ELF-1 (cell line): ENCODE measurements at regions not wholly inside any gene's neighbourhood (a gene's known extent, or its start where the extent isn't known, plus 50 kb on each side); places are given as distances from the start of the nearest gene placed in this dataset.
A peak's percentile ranks its signal among the peaks of the same experiment; 100 is the strongest.

Experiments used
- DNase-seq: peaks from one replicate; pipeline ENCODE4 v3.0.0-alpha.2; 2016; ENCODE audit warnings: low read depth, low spot score

DNA sequence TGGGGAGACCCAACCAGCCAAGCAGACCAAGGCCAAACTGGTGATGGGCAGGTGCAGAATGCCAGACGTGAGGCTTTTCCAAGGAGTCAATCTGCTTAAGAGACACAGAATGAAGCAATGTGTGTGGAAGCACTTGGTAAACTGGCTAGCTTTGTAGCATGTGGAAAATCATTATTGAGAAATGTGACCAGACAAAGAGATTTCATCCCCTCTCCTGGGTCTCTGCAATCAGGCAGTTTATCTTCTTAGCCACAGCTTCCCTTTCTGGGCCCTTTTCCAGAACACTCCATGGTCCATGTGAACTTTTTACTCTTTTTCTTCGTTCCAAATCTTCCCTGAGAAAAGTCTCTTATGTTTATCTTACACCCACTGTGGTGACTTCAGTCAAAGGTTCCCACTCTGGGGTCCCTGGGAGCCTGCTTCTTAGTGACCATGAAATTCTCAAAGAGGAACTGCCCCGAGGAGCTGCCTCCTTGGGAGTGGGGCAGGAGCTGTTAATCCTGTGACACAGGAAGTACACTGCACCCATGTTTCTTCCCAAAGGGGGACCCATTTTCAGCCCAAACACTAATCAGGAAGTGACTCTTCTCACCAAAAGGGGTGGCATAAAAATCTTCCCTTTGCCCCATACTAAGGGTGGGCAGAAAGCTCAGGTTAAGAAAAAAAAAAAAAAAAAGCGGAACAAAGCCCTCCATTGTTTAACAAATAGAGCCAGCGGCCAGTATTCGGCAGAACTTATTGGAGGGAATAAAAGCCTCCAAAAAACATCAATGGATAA, 346.2 kb upstream of the ASIC2 start:
- no peak for DNase-seq

GRCh38 chr17:33640629-33641028, 347.5 kb upstream of the ASIC2 start:
- DNase-seq: no peak

GRCh38 chr17:33642002-33642401, 348.9 kb upstream of the ASIC2 start:
- DNase-seq: no peak

DNA sequence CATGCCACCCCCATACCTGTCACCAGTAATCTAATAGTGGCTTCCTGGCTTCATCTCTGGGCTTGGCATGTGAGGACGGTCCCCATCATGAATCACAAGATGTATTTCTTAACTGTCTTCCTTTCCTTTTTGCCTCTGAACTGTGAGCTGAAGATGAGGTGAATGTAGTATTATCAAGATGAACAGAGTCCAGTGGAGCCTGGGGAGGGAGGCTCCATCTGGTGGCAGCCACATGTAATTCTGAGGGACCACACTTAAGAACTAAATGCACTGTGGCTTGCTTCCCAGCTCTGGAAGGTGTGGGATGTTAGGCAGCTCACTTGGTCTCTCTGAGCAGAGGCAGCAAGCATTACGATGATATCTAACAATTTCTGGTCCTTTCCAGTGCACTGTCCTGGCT, 354.9 kb upstream of the ASIC2 start:
- DNase-seq: peak; percentile 22

DNA sequence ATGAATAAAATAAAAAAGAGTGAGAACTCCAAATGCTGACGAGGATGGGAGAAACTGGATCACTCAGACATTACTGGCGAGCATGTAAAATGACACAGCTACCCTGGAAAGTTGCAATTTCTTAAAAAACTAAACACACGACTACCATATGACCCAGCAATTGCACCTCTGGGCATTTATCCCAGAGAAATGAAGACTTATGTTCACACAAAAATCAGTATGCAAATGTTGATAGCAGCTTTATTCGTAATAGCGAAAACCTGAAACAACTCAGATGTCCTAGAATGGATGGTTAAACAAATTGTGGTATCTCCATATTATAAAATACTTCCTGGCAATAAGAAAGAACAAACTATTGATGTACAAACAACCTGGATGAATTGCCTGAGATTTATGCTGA, 357.2 kb upstream of the ASIC2 start:
- DNase-seq: no peak

GRCh38 chr17:33651686-33652085, 358.6 kb upstream of the ASIC2 start:
- DNase-seq: peak; percentile 45

GRCh38 chr17:33652731-33653398, 359.8 kb upstream of the ASIC2 start:
- no peak for DNase-seq

GRCh38 chr17:33653399-33653788, 360.3 kb upstream of the ASIC2 start:
- DNase-seq: no peak

GRCh38 chr17:33657181-33657580, 364.1 kb upstream of the ASIC2 start:
- DNase-seq: no peak

- no peak for DNase-seq
Measured at GRCh38 chr17:33661975-33662374, 368.9 kb upstream of the ASIC2 start.

DNA sequence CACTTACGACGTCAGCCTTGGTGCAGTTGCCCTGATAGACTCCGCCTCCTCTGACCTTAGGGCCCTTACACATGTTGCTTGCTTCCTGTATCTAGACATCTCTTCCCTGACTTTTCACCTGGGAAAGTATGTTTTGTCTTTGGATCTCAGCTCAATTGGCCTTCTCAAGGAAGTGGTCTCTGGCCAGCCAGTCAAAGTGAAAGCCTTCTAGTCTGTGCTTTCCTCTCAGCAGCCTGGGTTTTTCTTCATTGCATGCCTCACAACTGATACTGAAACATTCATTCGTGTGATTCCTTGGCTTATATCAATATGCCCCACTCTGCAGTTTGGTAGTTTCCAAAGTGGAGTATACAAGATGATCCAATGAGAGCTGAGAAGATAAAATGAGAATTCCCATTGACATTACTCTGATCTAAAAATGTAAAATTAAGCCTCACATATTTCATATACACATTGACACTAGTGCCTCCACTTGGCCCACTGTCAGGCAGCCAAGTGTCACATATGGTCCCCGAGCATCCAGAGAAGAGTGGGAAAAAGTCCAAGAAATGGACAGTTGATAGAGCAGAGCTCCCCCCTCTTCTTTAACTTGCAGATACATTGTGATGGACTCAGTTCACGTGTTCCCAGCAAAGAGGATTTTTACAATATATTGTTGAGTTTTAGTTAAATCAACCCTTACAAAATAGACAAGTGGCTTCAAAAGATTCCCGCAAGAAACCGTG, 371.2 kb upstream of the ASIC2 start:
- no peak for DNase-seq

GRCh38 chr17:33667052-33667509, 374.0 kb upstream of the ASIC2 start:
- DNase-seq: no peak

DNA sequence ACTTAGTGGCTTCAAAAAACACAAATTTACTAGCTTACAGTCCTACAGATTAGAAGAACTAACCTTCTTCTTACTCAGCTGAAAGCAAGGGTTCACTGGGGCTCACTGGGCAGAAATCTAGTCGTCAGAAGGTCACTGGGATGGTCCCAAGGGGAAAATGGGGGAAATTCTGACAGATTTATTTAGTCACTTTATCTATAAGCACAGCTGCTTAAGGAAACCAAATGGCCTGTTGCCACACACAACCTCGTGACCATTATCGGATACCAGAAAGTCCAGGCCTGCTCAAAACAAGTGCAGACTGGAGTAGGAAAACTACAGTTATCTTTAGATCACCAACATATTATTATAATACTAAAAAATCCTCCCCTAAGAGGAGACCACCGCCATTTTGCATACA, 374.6 kb upstream of the ASIC2 start:
- DNase-seq: no peak

- DNase-seq: no peak
Measured at GRCh38 chr17:33668516-33668915, 375.4 kb upstream of the ASIC2 start.

- DNase-seq: no peak
Measured at GRCh38 chr17:33671491-33671890, 378.4 kb upstream of the ASIC2 start.

GRCh38 chr17:33674685-33675084, 381.6 kb upstream of the ASIC2 start:
- peak; percentile 69 for DNase-seq

GRCh38 chr17:33676444-33676843, 383.3 kb upstream of the ASIC2 start:
- no peak for DNase-seq

DNA sequence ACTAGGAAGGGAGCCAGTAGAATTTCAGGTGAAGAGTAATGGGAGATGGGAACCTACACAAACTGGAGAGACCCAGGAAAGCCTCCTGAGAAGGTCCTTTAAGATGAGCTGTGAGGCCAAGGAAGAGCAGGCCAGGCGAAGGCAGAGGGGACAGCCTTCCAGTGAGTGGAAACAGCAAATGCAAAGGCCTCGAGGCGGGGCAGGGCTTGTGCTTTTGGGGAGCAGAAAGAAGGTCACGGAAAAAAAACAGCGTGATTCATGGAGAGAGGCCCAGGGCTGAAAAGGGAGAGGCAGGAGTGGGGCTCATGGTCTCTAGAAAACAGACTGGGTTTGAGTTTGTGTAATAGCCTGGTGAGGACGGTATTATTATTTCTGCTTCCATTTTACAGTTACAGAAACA, 386.5 kb upstream of the ASIC2 start:
- no peak for DNase-seq

DNA sequence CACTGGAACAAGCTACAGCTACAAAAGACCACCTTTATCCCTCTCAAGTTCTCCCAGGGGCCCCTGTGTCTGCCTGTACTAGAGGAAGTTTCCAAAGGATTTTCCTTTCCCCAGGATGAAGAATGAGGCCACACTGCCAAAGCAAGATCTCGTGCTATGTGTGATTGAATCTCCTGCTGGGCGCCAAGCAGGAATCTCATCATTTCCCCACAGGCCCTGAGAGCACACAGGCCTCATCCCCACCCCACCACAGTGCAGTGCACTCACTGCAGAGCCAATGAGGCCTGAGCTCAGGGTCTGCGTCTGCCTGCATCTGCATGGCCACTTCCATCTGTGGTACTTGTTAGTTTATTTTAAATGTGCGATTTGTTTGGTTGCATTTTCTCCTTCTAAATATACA, 387.4 kb upstream of the ASIC2 start:
- no peak for DNase-seq

DNA sequence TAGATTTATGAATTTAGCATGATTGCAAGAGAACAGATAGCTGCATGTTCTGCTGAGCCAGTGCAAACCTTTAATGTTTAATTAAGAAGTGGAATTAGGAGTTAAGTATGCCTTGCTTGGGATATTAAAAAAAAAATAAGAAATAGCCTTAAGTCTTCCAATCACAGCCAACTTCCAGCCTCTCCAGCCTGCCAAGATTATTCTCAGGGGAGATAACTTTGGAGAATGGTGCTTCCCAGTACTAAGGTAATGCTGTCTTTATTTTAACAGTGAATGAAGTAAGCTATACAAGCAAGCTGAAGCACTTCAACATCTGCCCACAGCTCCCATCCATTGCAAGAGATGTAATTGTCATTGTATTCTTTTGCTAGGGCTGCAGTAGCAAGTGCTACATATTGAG, 389.5 kb upstream of the ASIC2 start:
- no peak for DNase-seq

DNA sequence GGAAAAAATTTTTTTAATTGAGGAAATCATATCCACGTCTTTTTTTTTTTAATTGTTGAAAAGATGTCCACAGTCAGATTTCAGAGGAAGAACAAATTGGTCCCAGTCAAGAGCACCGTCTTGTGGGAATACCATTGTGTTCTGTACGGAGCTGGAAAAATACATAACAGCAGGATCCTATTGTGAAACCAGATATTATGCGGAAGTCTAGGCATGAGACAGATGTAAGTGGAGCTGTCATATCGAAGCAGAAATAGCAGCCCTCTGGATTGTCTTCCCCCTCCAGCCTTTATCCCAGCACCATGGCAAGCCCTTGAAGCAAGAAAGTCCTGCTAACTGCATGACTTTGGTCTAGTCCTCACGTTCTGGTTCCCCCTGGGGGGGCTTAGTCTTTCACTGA, 391.6 kb upstream of the ASIC2 start:
- no peak for DNase-seq

GRCh38 chr17:33686171-33686570, 393.1 kb upstream of the ASIC2 start:
- DNase-seq: peak; percentile 21

GRCh38 chr17:33687831-33688230, 394.7 kb upstream of the ASIC2 start:
- no peak for DNase-seq
